GM21367 (cell line): ENCODE measurements at regions not wholly inside any gene's neighbourhood (a gene's known extent, or its start where the extent isn't known, plus 50 kb on each side); places are given as distances from the start of the nearest gene placed in this dataset.
"Not testable (repeated sequence)": the region's sequence is repeated elsewhere in the genome, so short reads cannot be mapped to it uniquely, and the experiment has no call there.

Experiments
- ATAC-seq: cut with Tn5 transposase; IDR thresholded peaks from one replicate; pipeline ENCODE4 v1.9.1; 2021; ENCODE audit not compliant: unreplicated experiment

- ATAC-seq: not testable (repeated sequence)
These were observed 340.4 kb downstream of the CEP170 start for GRCh38 chr1:242914729-242915128.

DNA sequence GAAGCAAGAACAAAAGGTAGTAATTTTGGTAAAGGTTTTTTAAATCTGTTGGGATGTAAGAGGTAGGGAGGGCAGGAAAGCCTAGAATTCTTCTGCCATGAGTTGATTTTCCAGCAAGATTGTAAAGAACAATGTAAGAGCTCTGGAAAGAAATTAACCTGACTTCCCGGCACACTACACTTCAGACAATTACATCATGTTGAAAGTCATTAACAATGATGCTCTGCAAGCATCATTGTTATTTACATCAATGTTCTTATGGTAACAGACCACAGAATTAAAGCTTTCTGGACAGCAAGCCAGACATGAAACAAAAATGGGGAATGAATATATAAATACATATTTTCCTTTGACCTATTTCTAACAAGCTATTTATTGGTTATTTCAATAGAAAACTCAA, 342.2 kb downstream of the CEP170 start:
- not testable (repeated sequence) for ATAC-seq

GRCh38 chr1:242900558-242900957, 354.5 kb downstream of the CEP170 start:
- not testable (repeated sequence) for ATAC-seq

DNA sequence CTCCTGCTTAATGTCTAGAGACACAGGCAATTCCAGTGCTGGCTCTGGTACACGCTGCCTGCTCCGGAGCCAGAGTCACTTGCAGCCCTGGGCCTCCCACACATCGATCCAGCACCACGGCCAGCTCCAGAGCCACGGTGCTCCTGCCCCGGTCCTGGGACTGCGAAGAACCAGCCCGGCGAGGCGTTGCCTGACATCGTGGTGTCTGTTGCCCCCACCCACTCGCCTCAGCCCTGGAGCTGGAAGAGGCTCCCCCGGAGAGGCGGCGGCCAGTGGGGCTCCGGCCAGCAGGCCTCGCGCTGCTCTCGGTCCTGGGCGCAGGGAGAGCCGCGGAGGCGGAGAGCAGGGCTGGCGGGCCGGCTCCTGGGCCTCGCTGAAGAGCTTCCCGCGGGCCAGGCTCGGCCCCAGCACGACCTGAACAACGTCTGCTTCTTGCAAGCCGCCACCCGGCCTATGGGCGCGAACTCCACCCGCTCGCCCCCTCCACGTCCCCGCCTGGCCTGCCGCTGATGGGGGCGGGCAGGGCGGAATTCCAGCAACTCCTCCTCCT, 364.8 kb downstream of the CEP170 start:
- ATAC-seq: no peak

DNA sequence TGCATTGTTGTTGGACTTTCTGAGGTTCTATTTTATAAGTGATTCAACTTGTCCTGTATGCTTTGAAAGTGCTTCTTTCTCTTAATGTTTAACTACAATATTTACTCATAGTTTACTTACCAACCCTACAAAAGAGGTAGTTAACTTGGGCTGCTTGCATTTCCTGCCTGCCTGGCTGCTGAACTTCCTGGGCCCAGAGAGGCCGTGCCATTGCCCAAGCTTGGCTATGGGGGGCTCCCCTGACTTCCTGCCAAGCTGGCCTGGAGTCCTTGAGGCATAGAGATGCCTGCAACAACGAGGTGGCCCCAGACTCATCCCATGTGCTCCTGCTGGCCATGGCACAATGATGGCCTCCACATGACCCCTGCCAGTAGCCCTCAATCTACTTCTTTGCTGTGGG, 361.6 kb upstream of the PLD5 start:
- peak; percentile 82 for ATAC-seq

- ATAC-seq: not testable (repeated sequence)
These were observed 355.5 kb upstream of the PLD5 start for GRCh38 chr1:242880022-242880421.

DNA sequence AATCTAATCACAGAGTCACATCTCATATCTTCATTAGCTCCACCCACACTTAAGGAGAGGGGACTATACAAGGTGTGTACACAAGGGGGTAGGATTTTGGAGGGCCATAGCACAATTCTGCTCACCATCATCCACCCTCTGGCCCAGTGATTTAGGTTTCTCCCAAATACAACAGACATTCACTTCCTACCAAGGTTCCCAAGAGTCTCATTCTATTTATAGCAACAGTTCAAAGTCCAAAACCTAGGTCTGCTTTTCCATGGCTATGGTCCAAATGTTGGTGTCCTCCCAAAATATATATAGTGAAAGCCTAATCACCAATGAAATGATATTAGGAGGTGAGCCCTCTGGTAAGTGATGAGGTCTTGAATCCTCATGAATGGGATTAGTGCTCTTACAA, 353.2 kb upstream of the PLD5 start:
- ATAC-seq: no peak

DNA sequence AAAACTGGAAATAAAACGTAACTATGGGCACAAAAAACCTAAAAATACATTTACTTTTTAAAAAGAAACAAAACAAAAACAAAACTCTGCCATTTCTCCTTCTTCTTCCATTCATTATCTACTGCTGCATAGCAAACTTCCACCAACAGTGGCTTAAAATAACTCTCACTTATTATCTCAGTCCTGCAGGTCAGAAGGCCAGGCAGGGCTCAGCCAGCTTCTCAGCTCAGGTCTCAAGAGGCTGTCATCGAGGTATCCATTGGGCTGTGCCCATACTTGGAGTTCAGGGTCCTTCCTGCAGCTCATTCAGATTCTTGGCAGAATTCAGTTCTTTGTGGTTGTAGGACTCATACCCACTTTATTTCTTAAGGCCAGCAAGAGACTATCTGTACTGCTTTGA, 352.7 kb upstream of the PLD5 start:
- no peak for ATAC-seq

GRCh38 chr1:242876030-242876429, 351.5 kb upstream of the PLD5 start:
- ATAC-seq: no peak

- no peak for ATAC-seq
These were observed 349.2 kb upstream of the PLD5 start for GRCh38 chr1:242873661-242874060.

DNA sequence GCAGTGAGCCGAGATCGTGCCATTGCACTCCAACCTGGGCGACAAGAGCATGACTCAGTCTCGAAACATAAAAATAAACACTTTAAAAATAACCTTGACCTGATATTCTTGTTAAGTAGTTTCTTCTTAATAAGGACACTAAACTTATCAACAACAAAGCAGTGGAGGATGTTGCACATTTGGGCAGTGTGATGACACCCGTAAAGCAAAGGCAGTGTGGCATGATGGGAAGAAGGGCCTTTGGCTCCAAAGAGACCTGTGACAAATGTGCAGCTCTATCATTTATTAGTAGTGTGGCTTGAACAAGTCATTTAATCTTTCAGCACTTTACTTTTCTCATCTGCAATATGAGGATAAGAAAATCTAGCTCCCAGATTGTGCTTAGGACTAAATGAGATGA, 348.0 kb upstream of the PLD5 start:
- ATAC-seq: no peak

- no peak for ATAC-seq
These were observed 347.1 kb upstream of the PLD5 start for GRCh38 chr1:242871471-242872030.

- ATAC-seq: no peak
These were observed 346.5 kb upstream of the PLD5 start for GRCh38 chr1:242870966-242871365.

DNA sequence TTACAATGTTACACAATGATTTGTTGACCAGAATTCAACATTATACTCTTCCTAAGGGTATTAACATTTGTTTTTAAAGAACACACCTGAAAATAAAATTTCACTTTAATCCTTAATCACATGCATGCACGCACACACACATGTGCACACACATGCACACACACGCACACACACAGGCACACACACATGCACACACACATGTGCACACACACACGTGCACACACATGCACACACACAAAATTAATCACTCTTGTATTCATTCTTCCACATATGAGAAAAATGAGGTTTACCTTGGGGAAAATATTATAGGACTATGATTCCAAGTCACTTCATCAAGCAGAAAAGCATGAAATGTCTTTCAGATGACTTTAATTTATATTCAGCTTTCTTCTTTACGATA, 331.8 kb upstream of the PLD5 start:
- no peak for ATAC-seq

GRCh38 chr1:242854466-242854865, 330.0 kb upstream of the PLD5 start:
- ATAC-seq: no peak

DNA sequence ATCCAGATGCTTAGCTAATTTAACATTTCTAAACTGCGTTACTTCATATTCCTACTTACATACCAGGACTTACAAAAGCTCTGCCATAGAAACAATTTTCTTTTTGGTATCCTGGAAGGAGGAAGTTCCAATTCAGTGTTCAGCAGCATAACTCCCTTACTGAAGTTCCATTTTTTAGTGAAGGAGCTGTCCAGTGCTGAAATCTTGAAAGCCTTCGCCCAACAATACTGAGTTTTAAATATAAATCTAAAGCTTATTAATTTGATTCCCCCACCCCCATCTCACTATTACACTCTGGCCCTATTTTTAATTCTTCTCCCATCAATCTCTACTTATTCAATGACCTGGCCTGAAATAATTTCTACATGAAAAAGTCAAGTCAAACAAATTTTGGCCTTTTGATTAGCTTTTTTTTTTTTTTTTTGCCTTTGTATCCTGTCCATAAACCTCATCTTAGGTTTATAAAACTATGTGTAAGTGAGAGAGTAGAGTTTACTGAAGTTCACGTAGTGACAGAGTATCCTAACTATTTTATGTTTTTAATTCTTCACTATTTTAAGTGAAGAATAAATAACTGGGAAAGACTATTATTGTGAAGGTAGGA, 323.0 kb upstream of the PLD5 start:
- no peak for ATAC-seq

GRCh38 chr1:242842094-242842493, 317.6 kb upstream of the PLD5 start:
- no peak for ATAC-seq

DNA sequence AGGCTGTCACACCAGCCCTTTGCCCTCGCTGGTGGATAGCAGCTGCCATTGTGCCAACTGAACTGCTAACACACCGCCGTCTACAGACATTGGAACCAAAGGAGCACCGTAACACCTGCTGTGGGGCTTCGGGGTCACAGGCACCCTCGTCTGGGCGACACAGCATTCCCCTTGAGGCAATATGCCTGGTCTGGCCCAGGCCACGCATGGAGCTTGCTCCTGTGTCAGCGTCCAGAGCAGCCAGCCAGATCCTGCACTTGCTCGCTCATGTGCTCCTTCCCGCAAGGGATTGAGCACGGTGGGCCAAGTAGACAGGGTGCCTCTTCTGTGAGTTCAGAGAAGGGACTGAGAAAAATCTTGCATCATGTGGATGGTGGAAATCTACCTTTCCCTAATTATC, 314.6 kb upstream of the PLD5 start:
- no peak for ATAC-seq

- no peak for ATAC-seq
These were observed 311.9 kb upstream of the PLD5 start for GRCh38 chr1:242836423-242836822.

DNA sequence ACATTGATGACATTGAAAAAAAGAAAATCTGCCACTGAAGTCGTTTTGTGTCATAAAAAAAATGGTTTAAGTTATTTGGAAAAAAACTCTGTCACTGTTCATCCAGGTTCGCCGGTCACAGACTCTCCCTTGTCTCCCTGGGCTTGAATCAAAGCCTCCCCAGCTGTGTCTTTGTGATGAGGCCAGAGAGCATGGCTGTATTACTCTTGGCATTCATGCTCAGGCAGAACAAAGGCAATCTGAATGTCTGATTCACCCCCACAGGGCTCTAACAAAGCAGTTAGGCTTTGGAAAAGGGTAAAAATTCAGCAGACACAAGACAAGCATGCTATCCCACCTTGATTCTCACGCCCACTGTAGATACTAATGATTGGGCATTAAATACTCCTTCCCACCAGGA, 304.3 kb upstream of the PLD5 start:
- no peak for ATAC-seq

DNA sequence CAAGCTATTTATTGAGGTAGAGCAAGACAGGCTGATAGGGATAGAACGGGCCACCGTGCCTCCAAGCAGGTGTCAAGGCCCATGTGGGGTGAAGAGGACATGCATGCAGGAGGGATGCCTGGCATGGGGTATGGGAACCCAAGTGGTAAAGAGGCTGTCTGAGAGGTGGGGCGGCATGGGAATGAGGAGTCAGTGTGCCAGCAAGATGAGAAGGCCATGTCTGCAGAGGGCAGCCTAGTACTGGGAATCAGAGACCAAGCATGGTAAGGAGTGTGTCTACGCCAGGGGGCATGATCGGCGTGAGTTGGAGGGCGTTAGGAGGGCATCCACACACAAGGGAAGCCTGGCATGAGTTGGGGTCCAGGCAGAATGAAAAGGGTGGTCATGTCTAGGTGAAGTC, 303.7 kb upstream of the PLD5 start:
- no peak for ATAC-seq

DNA sequence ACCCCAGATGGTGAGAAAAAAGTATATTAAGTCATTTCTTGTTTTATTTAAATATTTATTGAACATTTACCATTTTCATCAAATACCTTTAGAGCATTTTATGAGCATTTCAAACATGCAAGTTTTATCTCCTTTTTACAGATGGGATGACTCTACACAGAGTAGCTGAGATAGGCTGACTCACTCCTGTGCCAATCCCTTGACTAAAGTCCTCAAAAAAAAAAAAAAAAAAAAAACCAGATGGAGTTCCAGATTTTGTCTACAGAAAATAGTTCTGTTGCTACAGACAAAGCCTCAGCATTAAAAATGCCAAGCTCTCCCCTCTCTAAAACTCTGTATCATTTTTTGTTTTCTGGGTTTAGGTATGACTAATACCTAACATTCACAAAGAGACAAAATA, 303.0 kb upstream of the PLD5 start:
- no peak for ATAC-seq
